HK-2 (cell line): ENCODE measurements at regions not wholly inside any gene's neighbourhood (a gene's known extent, or its start where the extent isn't known, plus 50 kb on each side); places are given as distances from the start of the nearest gene placed in this dataset.

Source experiments
- DNase-seq: peaks from one replicate; pipeline ENCODE4 v3.0.0-alpha.2; 2018; ENCODE audit not compliant: unreplicated experiment

- no peak for DNase-seq
Measured at GRCh38 chr20:40591119-40591518, 97.9 kb downstream of the MAFB start.

GRCh38 chr20:40589581-40589980 lies 99.5 kb downstream of the MAFB start:
- no peak for DNase-seq

- no peak for DNase-seq
Measured at GRCh38 chr20:40588891-40589290, 100.1 kb downstream of the MAFB start.

GRCh38 chr20:40587038-40587437 lies 102.0 kb downstream of the MAFB start:
- no peak for DNase-seq

- no peak for DNase-seq
Measured at GRCh38 chr20:40584130-40584809, 104.8 kb downstream of the MAFB start.

GRCh38 chr20:40583636-40584035 lies 105.4 kb downstream of the MAFB start:
- no peak for DNase-seq

GRCh38 chr20:40583205-40583604 lies 105.8 kb downstream of the MAFB start:
- no peak for DNase-seq

- no peak for DNase-seq
Measured at GRCh38 chr20:40582531-40582930, 106.5 kb downstream of the MAFB start.

GRCh38 chr20:40579701-40580100 lies 109.3 kb downstream of the MAFB start:
- DNase-seq, result no peak

GRCh38 chr20:40578961-40579360 lies 110.1 kb downstream of the MAFB start:
- DNase-seq, result no peak

GRCh38 chr20:40575851-40576250 lies 113.2 kb downstream of the MAFB start:
- no peak for DNase-seq

GRCh38 chr20:40572251-40572650 lies 116.8 kb downstream of the MAFB start:
- no peak for DNase-seq

GRCh38 chr20:40571639-40572038 lies 117.4 kb downstream of the MAFB start:
- no peak for DNase-seq

- no peak for DNase-seq
Measured at GRCh38 chr20:40568200-40568599, 120.8 kb downstream of the MAFB start.

- DNase-seq, result no peak
Measured at GRCh38 chr20:40565682-40566040, 123.4 kb downstream of the MAFB start.

- DNase-seq, result peak; percentile 7
Measured at GRCh38 chr20:40565001-40565681, 123.9 kb downstream of the MAFB start.

- no peak for DNase-seq
Measured at GRCh38 chr20:40563296-40563950, 125.6 kb downstream of the MAFB start.

- peak; percentile 16 for DNase-seq
Measured at GRCh38 chr20:40562031-40562430, 127.0 kb downstream of the MAFB start.

- no peak for DNase-seq
Measured at GRCh38 chr20:40561187-40561586, 127.8 kb downstream of the MAFB start.

GRCh38 chr20:40558212-40558611 lies 130.8 kb downstream of the MAFB start:
- no peak for DNase-seq

GRCh38 chr20:40551125-40551530 lies 137.9 kb downstream of the MAFB start:
- DNase-seq, result no peak

- no peak for DNase-seq
Measured at GRCh38 chr20:40547483-40548091, 141.4 kb downstream of the MAFB start.

- DNase-seq, result no peak
Measured at GRCh38 chr20:40545478-40545877, 143.6 kb downstream of the MAFB start.
